IMR-90 (cell line): ENCODE measurements at regions not wholly inside any gene's neighbourhood (a gene's known extent, or its start where the extent isn't known, plus 50 kb on each side); places are given as distances from the start of the nearest gene placed in this dataset.

ENCODE experiments used
- ATAC-seq: fragments of 200-7000 bp; cut with Tn5 transposase; 2 replicates; pipeline ENCODE4 v1.9.1; 2020; ENCODE audit warnings: low read depth, mild to moderate bottlenecking, moderate library complexity
- BruUV-seq: library from RNA; stranded (reverse); fragments of 400-500 nt; replicated peaks from 2 replicates; lab custom pipeline; 2021; lab: Mats Ljungman, UMichigan
- CTCF ChIA-PET: fragments of 300-600 bp; formaldehyde crosslinking; extraction: SDS; loops from one replicate; lab custom pipeline; 2021; ENCODE audit warnings: antibody characterized with exemption; lab: Yijun Ruan, JAX
- POLR2A ChIA-PET: fragments of 300-600 bp; sonication (Branson Sonifier 250); formaldehyde crosslinking; loops from one replicate; lab custom pipeline; 2022; ENCODE audit warnings: antibody characterized with exemption; ENCODE audit not compliant: unreplicated experiment; lab: Charles Lee
- DNase-seq: peaks from one replicate; pipeline ENCODE4 v3.0.0; 2013
- H2AFZ ChIP-seq: replicated peaks from 2 replicates; pipeline ENCODE3; 2013; ENCODE audit warnings: low read length, mild to moderate bottlenecking; ENCODE audit not compliant: poor library complexity
- H2AK5ac ChIP-seq: 2 replicates; pipeline ENCODE4 v1.6.1; 2013; ENCODE audit warnings: low read depth, low read length, inconsistent platforms
- H2AK9ac ChIP-seq: replicated peaks from 2 replicates; pipeline ENCODE3; 2013; ENCODE audit warnings: mild to moderate bottlenecking, low read depth, low read length, moderate library complexity; ENCODE audit not compliant: poor library complexity
- H2BK120ac ChIP-seq: 2 replicates; pipeline ENCODE4 v1.6.1; 2013; ENCODE audit warnings: low read depth, low read length, inconsistent platforms
- H2BK15ac ChIP-seq: 3 replicates; pipeline ENCODE4 v1.6.1; 2013; ENCODE audit warnings: low read depth, low read length, inconsistent platforms
- H2BK20ac ChIP-seq: 2 replicates; pipeline ENCODE4 v1.6.1; 2013; ENCODE audit warnings: low read depth, mild to moderate bottlenecking, inconsistent platforms, low read length, moderate library complexity
- H2BK5ac ChIP-seq: 2 replicates; pipeline ENCODE4 v1.6.1; 2013; ENCODE audit warnings: mild to moderate bottlenecking, low read depth, low read length, inconsistent platforms; ENCODE audit not compliant: poor library complexity, severe bottlenecking
- H3K14ac ChIP-seq: replicated peaks from 2 replicates; pipeline ENCODE4 v1.6.1; 2013; ENCODE audit warnings: low read depth, low read length, inconsistent platforms
- H3K18ac ChIP-seq: 2 replicates; pipeline ENCODE4 v1.6.1; 2013; ENCODE audit warnings: low read depth, low read length, control low read depth
- H3K23ac ChIP-seq: 2 replicates; pipeline ENCODE4 v1.6.1; 2013; ENCODE audit warnings: low read depth, low read length, inconsistent platforms
- H3K27ac ChIP-seq: 2 replicates; pipeline ENCODE4 v1.5.1; 2013; ENCODE audit warnings: mild to moderate bottlenecking, control low read depth, low read length; ENCODE audit not compliant: insufficient read depth
- H3K27me3 ChIP-seq: 2 replicates; pipeline ENCODE4 v1.6.1; 2013; ENCODE audit warnings: low read length; ENCODE audit not compliant: control insufficient read depth, insufficient read depth
- H3K36me3 ChIP-seq: 2 replicates; pipeline ENCODE4 v1.6.1; 2013; ENCODE audit warnings: low read length, mixed read lengths; ENCODE audit not compliant: control insufficient read depth, insufficient read depth
- H3K4ac ChIP-seq: 2 replicates; pipeline ENCODE4 v1.6.1; 2013; ENCODE audit warnings: low read depth, low read length, inconsistent platforms
- H3K4me1 ChIP-seq: 2 replicates; pipeline ENCODE4 v1.6.1; 2013; ENCODE audit warnings: low read length, mixed read lengths; ENCODE audit not compliant: control insufficient read depth, insufficient read depth
- H3K4me2 ChIP-seq: 2 replicates; pipeline ENCODE4 v1.6.1; 2013; ENCODE audit warnings: low read depth, mild to moderate bottlenecking, control low read depth, low read length, moderate library complexity
- H3K4me3 ChIP-seq: 2 replicates; pipeline ENCODE4 v1.5.1; 2013; ENCODE audit warnings: low read depth, mild to moderate bottlenecking, control low read depth, low read length, moderate library complexity; ENCODE audit not compliant: insufficient read depth
- H3K56ac ChIP-seq: 2 replicates; pipeline ENCODE4 v1.6.1; 2013; ENCODE audit warnings: low read length, inconsistent platforms; ENCODE audit not compliant: insufficient read depth; ENCODE audit errors: extremely low read depth
- H3K79me1 ChIP-seq, 2 experiments: 2 replicates each; pipeline ENCODE4 v1.6.1; 2013; ENCODE audit warnings: low read length in 2 of 2, inconsistent platforms in 1 of 2, low read depth in 1 of 2
- H3K9ac ChIP-seq: 2 replicates; pipeline ENCODE4 v1.6.1; 2013; ENCODE audit warnings: low read depth, low read length, control low read depth
- H3K9me1 ChIP-seq: 2 replicates; pipeline ENCODE4 v1.6.1; 2013; ENCODE audit warnings: low read length, inconsistent platforms; ENCODE audit not compliant: insufficient read depth
- H3K9me3 ChIP-seq: 2 replicates; pipeline ENCODE4 v1.6.1; 2013; ENCODE audit warnings: low read length; ENCODE audit not compliant: control insufficient read depth, insufficient read depth
- H4K20me1 ChIP-seq: 2 replicates; pipeline ENCODE4 v1.6.1; 2013; ENCODE audit warnings: low read length, inconsistent platforms; ENCODE audit not compliant: insufficient read depth
- H4K5ac ChIP-seq: 2 replicates; pipeline ENCODE4 v1.6.1; 2013; ENCODE audit warnings: mild to moderate bottlenecking, low read depth, low read length, control low read depth
- H4K8ac ChIP-seq, 2 experiments: 2 replicates each; pipeline ENCODE4 v1.6.1; 2013; ENCODE audit warnings: low read depth in 2 of 2, low read length in 2 of 2, control low read depth in 1 of 2, inconsistent platforms in 1 of 2
- H4K91ac ChIP-seq: 2 replicates; pipeline ENCODE4 v1.6.1; 2013; ENCODE audit warnings: low read depth, low read length, inconsistent platforms; ENCODE audit not compliant: insufficient read depth
- BHLHE40 ChIP-seq: fragments of 150-350 bp; IDR thresholded peaks from 2 replicates; pipeline ENCODE4 v1.6.1; 2016; ENCODE audit warnings: mild to moderate bottlenecking, low read depth, low read length
- CEBPB ChIP-seq: IDR thresholded peaks from 2 replicates; pipeline ENCODE4 v1.6.1; 2012; ENCODE audit warnings: low read depth, low read length, improper control_type of control experiment
- CHD1 ChIP-seq: IDR thresholded peaks from 2 replicates; pipeline ENCODE4 v1.6.1; 2012; ENCODE audit warnings: low read depth, low read length, improper control_type of control experiment
- CTCF ChIP-seq: conservative IDR thresholded peaks from 2 replicates; pipeline ENCODE4 v1.5.1; 2012; ENCODE audit warnings: mild to moderate bottlenecking, low read depth, low read length, improper control_type of control experiment
- ELK1 ChIP-seq: fragments of 150-350 bp; IDR thresholded peaks from 2 replicates; pipeline ENCODE4 v1.6.1; 2016; ENCODE audit warnings: low read depth, mild to moderate bottlenecking, low read length, moderate library complexity, borderline replicate concordance
- FOS ChIP-seq: fragments of 150-350 bp; IDR thresholded peaks from 2 replicates; pipeline ENCODE4 v1.6.1; 2016; ENCODE audit warnings: low read depth, low read length
- MAFK ChIP-seq: IDR thresholded peaks from 2 replicates; pipeline ENCODE4 v1.6.1; 2012; ENCODE audit warnings: low read depth, low read length, improper control_type of control experiment
- NFE2L2 ChIP-seq: fragments of 150-350 bp; IDR thresholded peaks from 2 replicates; pipeline ENCODE4 v1.6.1; 2016; ENCODE audit warnings: low read depth, mild to moderate bottlenecking, low read length
- POLR2A ChIP-seq: IDR thresholded peaks from 2 replicates; pipeline ENCODE4 v1.6.1; 2012; ENCODE audit warnings: mild to moderate bottlenecking, low read depth, low read length
- RAD21 ChIP-seq: IDR thresholded peaks from 2 replicates; pipeline ENCODE4 v1.6.1; 2012; ENCODE audit warnings: low read length, improper control_type of control experiment
- RCOR1 ChIP-seq: IDR thresholded peaks from 2 replicates; pipeline ENCODE4 v1.6.1; 2012; ENCODE audit warnings: mild to moderate bottlenecking, low read length, improper control_type of control experiment; ENCODE audit not compliant: insufficient replicate concordance
- RFX5 ChIP-seq: IDR thresholded peaks from 2 replicates; pipeline ENCODE4 v1.8.0; 2012; ENCODE audit warnings: low read depth, mild to moderate bottlenecking, low read length, moderate library complexity
- SMC3 ChIP-seq: fragments of 150-350 bp; IDR thresholded peaks from 2 replicates; pipeline ENCODE4 v1.6.1; 2016; ENCODE audit warnings: low read depth, mild to moderate bottlenecking, antibody characterized with exemption, low read length, moderate library complexity
- USF2 ChIP-seq: fragments of 150-350 bp; IDR thresholded peaks from 2 replicates; pipeline ENCODE4 v1.6.1; 2017; ENCODE audit warnings: mild to moderate bottlenecking, antibody characterized with exemption, low read length, low read depth
- WGBS, 2 experiments: methylation state at CpG; one replicate each; pipeline versions ENCODE4 v1.1.5 to v1.1.7; 2013; ENCODE audit warnings: missing lambda C conversion rate in 2 of 2; ENCODE audit not compliant: insufficient read length in 1 of 2; ENCODE audit errors: extremely low coverage in 2 of 2; 5-methylcytosine and 5-hydroxymethylcytosine counted together
- dilution Hi-C: fragments of 300-500 bp; cut with HindIII; formaldehyde crosslinking; loops from one replicate; pipeline ENCODE4 v1.14.3; 2018; ENCODE audit warnings: low sequenced_read_pairs; ENCODE audit not compliant: unreplicated experiment
- in situ Hi-C: fragments of 300-500 bp; cut with MboI; formaldehyde crosslinking; loops from 3 replicates; pipeline ENCODE4 v1.14.3; 2019; ENCODE audit warnings: low sequenced_read_pairs, inconsistent platforms, mixed read lengths
- intact Hi-C: fragments of 100-400 bp; cut with micrococcal nuclease; formaldehyde crosslinking; loops from 2 replicates; pipeline ENCODE4 v1.10.0; 2022

- no peaks in the 10 kb centered on the region for H3K79me1 ChIP-seq
- dilution Hi-C loops (no loop called here), in situ Hi-C loops (no loop called here), intact Hi-C loops (no loop called here)
- ATAC-seq: no peak
- ChIA-PET CTCF (no interaction called here), POLR2A (interaction anchor here (0.6 kb wide), 1 partner anchor 20 kb away, joined by 3 read pairs; no protein-coding TSS in a partner anchor)
- no peak overlapping the region for H3K14ac ChIP-seq
- TF ChIP-seq ELK1 (no peak), CEBPB (no peak), MAFK (no peak), USF2 (no peak), CHD1 (no peak), POLR2A (no peak), NFE2L2 (no peak), BHLHE40 (no peak), CTCF (no peak), RAD21 (no peak), SMC3 (no peak), FOS (no peak), RCOR1 (no peak), RFX5 (no peak)
- no peak overlapping the region for H2BK5ac ChIP-seq
- no peak overlapping the region for H4K8ac ChIP-seq
- H3K18ac ChIP-seq: no peak overlapping the region
- H2BK15ac ChIP-seq: no peak overlapping the region
- no peak overlapping the region for H3K23ac ChIP-seq
- H4K91ac ChIP-seq: no peak overlapping the region
- H3K4ac ChIP-seq: no peak overlapping the region
- BruUV-seq: no TSS peak
- WGBS, 2 experiments: 86% methylated on average over 1 of the region's 1 CpG; no CpG with 5 or more reads in 1 of the 2 experiments
- H3K9me3 ChIP-seq: no peaks in the 10 kb centered on the region
- H3K36me3 ChIP-seq: no peaks in the 10 kb centered on the region
- no peak overlapping the region for H2AK9ac ChIP-seq
- no peak overlapping the region for H2AFZ ChIP-seq
- no peaks in the 10 kb centered on the region for H3K9me1 ChIP-seq
- H3K9ac ChIP-seq: no peak overlapping the region
- no peak overlapping the region for H3K4me3 ChIP-seq
- H2BK20ac ChIP-seq: no peak overlapping the region
- H2AK5ac ChIP-seq: no peak overlapping the region
- H3K27ac ChIP-seq: no peak overlapping the region
- no peaks in the 10 kb centered on the region for H4K20me1 ChIP-seq
- no peaks in the 10 kb centered on the region for H3K27me3 ChIP-seq
- no peak for DNase-seq
- no peak overlapping the region for H3K4me2 ChIP-seq
- no peak overlapping the region for H3K56ac ChIP-seq
- H4K5ac ChIP-seq: no peak overlapping the region
- H2BK120ac ChIP-seq: no peak overlapping the region
- H3K4me1 ChIP-seq: no peaks in the 10 kb centered on the region
Measured at GRCh38 chrX:50536955-50537354, 66.3 kb upstream of the DGKK start.
